ENCODE measurements at regions not wholly inside any gene's neighbourhood (a gene's known extent, or its start where the extent isn't known, plus 50 kb on each side); places are given as distances from the start of the nearest gene placed in this dataset.

DNA sequence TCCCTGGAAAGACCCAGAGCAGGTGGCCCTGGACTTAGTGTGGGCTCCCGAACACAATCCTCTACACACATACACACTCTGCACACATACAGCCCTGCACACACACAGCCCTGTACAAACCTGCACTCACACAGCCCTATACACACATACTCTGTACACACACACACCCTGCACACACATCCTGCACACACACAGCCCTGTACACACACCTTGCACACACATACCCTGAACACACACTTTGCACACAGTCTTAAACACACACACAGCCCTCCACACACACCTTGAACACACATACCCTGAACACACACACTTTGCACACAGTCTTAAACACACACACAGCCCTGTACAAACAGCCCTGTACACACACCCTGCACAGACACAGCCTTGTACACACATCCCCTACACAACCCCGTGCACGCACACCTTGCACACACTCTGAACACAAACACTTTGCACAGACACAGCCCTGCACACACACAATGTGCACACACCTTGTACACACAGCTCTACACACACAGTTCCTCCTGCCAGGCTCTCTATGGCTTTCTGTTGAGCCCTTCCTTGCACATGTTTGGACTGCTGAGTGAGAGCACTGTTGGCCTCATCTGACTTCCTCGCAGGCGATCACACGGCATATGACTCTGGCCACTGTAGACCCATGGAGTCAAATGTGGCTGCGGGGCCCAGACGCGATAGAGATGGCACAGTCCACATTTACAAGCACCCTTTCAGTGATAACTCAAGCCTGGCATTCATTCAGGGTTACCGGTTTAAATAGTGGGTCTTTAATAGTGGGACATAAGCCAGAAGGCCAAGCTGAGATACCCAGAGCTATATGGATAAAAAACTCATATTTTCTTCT lies 245.7 kb upstream of the IRX1 start:
- no peak for FAIRE-seq
- intact Hi-C loops (cut with micrococcal nuclease; ENCODE audit: unreplicated experiment) = no loop called here
- WGBS (ENCODE audit: insufficient coverage, insufficient replicate concordance, low lambda C conversion rate, missing lambda C conversion rate) = 63% methylated on average over 10 of the region's 10 CpGs

More for the DNA sequence above, 245.7 kb upstream of the IRX1 start:
- H4K20me1 ChIP-seq (ENCODE audit: control insufficient read depth, insufficient read depth) = no peaks in the 10 kb centered on the region
- in situ Hi-C loops (cut with MboI) = no loop called here
- H2AFZ ChIP-seq (ENCODE audit: control insufficient read depth, low read depth, low read length) = no peak overlapping the region
- no peak overlapping the region for H3K9ac ChIP-seq (ENCODE audit: control insufficient read depth, insufficient read depth, low read length)
- ChIA-PET SMC1A (ENCODE audit: uncharacterized antibody, unreplicated experiment) (no interaction called here), RAD21 (ENCODE audit: unreplicated experiment) (no interaction called here), CTCF (no interaction called here), POLR2A (no interaction called here)
- no peak overlapping the region for H3K27ac ChIP-seq (ENCODE audit: control insufficient read depth, insufficient read depth)
- TF ChIP-seq SREBF1 (IDR thresholded peaks at IDR 0.05; ENCODE audit: low read length) = no peak
- no peak for TF ChIP-seq ZZZ3 (IDR thresholded peaks at IDR 0.05; ENCODE audit: control insufficient read depth, insufficient read length, low read depth)
- TF ChIP-seq RAD51 (IDR thresholded peaks at IDR 0.05) = no peak
- no peak for TF ChIP-seq KLF5 (IDR thresholded peaks at IDR 0.05; ENCODE audit: partially characterized antibody)
- no peak for TF ChIP-seq POLR2AphosphoS5 (IDR thresholded peaks at IDR 0.05; ENCODE audit: low read length)
- TF ChIP-seq, protein P1, sequence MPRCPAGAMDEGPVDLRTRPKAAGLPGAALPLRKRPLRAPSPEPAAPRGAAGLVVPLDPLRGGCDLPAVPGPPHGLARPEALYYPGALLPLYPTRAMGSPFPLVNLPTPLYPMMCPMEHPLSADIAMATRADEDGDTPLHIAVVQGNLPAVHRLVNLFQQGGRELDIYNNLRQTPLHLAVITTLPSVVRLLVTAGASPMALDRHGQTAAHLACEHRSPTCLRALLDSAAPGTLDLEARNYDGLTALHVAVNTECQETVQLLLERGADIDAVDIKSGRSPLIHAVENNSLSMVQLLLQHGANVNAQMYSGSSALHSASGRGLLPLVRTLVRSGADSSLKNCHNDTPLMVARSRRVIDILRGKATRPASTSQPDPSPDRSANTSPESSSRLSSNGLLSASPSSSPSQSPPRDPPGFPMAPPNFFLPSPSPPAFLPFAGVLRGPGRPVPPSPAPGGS (IDR thresholded peaks at IDR 0.05; ENCODE audit: borderline replicate concordance, insufficient read depth, low read depth, low read length, poor library complexity, severe bottlenecking) = no peak
- no peak for TF ChIP-seq MXI1 (IDR thresholded peaks at IDR 0.05; ENCODE audit: low read depth, low read length)
- TF ChIP-seq NR2F1 (conservative IDR thresholded peaks at IDR 0.05) = no peak
- TF ChIP-seq RB1 (IDR thresholded peaks at IDR 0.05; ENCODE audit: borderline replicate concordance) = no peak
- TF ChIP-seq HCFC1 (IDR thresholded peaks at IDR 0.05; ENCODE audit: low read length) = no peak
- no peak for TF ChIP-seq CHD2 (IDR thresholded peaks at IDR 0.05; ENCODE audit: borderline replicate concordance, low read depth, low read length)
- H3K4me1 ChIP-seq (ENCODE audit: control insufficient read depth, insufficient read depth, low read length) = no peaks in the 10 kb centered on the region
- no TSS peak for BruUV-seq (replicated peaks)
- no peaks in the 10 kb centered on the region for H3K79me2 ChIP-seq (ENCODE audit: control insufficient read depth, insufficient read depth, low read length)
- ATAC-seq (no peak), DNase-seq (ENCODE audit: low read depth, low spot score) (no peak)
- H3K9me3 ChIP-seq (replicated peaks; ENCODE audit: control insufficient read depth, insufficient read depth, low read length) = peaks cover under 1% of the 10 kb centered on the region; the same call in 1 of the 3 replicates
- H3K27me3 ChIP-seq (replicated peaks in 1 of 2; ENCODE audit: control insufficient read depth in 2 of 2, insufficient read depth in 2 of 2, low read length in 1 of 2) = no peaks in the 10 kb centered on the region
- H3K4me2 ChIP-seq (ENCODE audit: control insufficient read depth, insufficient read depth) = no peak overlapping the region
- H3K4me3 ChIP-seq = no peak overlapping the region
- H3K36me3 ChIP-seq (ENCODE audit: control insufficient read depth in 2 of 2, insufficient read depth in 2 of 2, low read length in 1 of 2) = no peaks in the 10 kb centered on the region
